ENCODE measurements at regions not wholly inside any gene's neighbourhood (a gene's known extent, or its start where the extent isn't known, plus 50 kb on each side); places are given as distances from the start of the nearest gene placed in this dataset.

- DNase-seq (ENCODE audit: low read depth in 2 of 2) = no peak
Measured at GRCh38 chr5:175285261-175285660, 158.7 kb downstream of the DRD1 start.

GRCh38 chr5:175284806-175285205 is 159.2 kb downstream of the DRD1 start:
- DNase-seq (ENCODE audit: low read depth in 2 of 2) = no peak

DNA sequence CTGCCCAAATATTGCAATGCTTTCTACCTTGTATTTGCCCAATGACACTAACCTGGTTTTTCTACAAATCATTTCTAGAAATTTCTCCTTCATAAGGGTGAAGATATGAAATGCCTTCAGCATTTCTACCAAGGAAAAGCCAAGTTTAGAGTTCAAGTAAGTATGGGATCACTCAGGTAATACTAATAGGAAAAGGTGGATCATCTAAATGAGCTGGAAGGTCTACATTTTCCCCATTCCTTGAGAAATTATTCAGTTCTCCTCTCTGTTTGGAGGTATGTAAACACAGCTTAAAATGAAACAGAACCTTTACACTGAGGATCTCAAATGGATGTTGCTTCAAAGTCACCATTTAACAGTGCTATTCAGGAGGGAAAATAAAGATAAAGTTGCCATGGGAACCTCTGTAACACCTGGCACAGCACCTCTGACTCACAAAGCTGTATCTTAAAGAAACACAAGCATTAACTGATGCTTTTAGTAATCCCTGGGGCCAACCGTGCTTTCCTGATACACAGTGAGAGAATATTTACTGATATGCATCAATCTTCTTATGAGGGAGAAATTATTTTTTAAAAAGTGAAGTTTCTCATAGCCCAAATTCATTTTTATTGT is 161.3 kb downstream of the DRD1 start:
- DNase-seq (ENCODE audit: low read depth in 2 of 2) = no peak

GRCh38 chr5:175281714-175282113 is 162.3 kb downstream of the DRD1 start:
- no peak for DNase-seq (ENCODE audit: low read depth in 2 of 2)

DNA sequence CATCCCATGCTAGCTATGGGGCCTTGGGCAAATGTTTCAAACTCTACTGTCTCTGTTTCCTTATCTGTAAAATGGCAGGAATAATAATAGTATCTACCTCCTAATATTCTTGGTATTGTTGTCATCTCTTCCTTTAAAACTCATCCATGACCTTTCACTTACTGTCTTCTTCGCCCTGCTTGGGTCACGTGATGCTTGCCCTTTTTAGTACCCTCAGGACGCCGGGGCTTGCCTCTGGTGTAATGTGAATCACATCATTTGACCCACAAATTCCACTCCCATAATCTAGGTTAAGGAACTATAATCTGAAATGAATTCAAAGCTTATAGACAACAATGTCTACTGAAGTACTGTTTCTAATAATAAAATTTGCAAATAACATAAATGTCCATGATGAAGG is 162.7 kb downstream of the DRD1 start:
- no peak for DNase-seq (ENCODE audit: low read depth in 2 of 2)

DNA sequence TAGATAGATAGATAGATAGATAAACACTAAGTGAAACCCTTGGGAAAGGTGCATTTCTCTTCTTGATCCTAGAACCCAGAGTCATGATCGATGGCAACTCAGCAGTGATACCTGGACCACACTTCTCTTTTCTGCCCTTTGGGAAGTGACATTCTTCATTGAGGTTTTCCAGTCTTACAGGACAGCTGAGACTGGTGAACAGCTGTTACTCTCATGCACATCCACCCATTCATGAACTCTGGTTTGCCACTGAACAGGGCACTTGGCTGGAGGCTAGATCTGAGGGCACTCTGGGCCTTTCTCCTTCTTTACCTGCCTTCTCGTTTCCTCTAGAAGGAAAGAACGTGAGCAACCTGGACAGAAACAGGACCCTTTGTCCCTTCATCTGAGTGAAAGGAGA is 164.5 kb downstream of the DRD1 start:
- DNase-seq (ENCODE audit: low read depth in 2 of 2) = no peak

DNA sequence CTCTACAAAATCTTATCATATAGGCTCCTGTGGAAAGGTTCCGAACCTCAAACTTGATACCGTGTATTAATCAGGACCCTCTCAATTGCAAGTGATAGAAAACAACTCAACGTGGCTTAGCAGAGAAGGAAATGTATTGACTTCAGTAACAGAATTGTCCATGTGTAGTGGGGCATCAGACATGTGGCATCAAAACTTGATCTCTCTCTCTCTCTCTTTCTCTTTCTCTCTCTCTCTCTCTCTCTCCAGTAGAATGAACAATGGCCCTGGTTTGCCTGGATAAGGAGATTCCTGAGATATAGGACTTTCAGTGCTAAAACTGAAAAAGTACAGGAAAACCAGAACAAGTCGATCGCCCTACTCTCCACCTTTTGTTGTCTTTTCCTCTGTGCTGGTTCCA is 168.2 kb downstream of the DRD1 start:
- no peak for DNase-seq (ENCODE audit: low read depth in 2 of 2)

- no peak for DNase-seq (ENCODE audit: low read depth in 2 of 2)
Measured at GRCh38 chr5:175275097-175275496, 168.9 kb downstream of the DRD1 start.

DNA sequence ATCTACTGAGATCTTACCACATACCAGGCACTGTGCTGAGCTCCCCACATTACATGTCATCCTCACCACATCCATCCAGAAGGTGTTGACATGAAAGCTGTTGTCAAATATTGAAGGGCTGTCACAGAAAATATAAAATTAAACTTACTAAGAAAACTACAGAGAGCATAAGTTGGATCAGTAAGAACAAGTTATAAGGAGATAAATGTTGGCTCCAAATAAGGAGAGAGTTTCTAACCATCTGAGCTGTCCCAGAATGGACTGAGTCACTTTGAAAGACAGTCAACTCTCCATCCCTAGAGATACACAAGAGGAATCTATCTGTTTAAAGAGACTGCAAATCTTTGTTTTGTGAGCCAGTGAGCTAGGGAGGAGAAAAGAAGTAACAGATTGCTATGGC is 169.8 kb downstream of the DRD1 start:
- DNase-seq (ENCODE audit: low read depth in 2 of 2) = no peak

- no peak for DNase-seq (ENCODE audit: low read depth in 2 of 2)
Measured at GRCh38 chr5:175264406-175264805, 179.6 kb downstream of the DRD1 start.

- no peak for DNase-seq (ENCODE audit: low read depth in 2 of 2)
Measured at GRCh38 chr5:175263776-175264175, 180.2 kb downstream of the DRD1 start.

DNA sequence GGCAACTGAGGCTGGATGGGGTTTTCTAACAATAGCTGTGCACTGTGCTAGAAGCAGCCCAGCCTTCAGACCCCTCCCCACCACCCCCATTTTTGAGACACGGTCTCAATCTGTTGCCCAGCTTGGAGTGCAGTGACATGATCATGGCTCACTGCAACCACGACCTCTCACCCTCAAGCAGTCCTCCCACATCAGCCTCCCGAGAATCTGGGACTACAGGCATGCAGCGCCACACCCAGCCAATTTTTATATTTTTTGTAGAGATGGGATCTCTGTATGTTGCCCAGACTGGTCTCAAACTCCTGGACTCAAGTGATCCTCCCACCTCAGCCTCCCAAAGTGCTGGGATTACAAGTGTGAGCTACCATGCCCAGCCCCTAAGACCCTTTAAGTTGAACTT is 182.5 kb downstream of the DRD1 start:
- DNase-seq (ENCODE audit: low read depth in 2 of 2) = no peak

- no peak for DNase-seq (ENCODE audit: low read depth in 2 of 2)
Measured at GRCh38 chr5:175261037-175261436, 182.9 kb downstream of the DRD1 start.

- no peak for DNase-seq (ENCODE audit: low read depth in 2 of 2)
Measured at GRCh38 chr5:175257847-175258194, 186.2 kb downstream of the DRD1 start.

GRCh38 chr5:175257128-175257846 is 186.7 kb downstream of the DRD1 start:
- no peak for DNase-seq (ENCODE audit: low read depth in 2 of 2)

- no peak for DNase-seq (ENCODE audit: low read depth in 2 of 2)
Measured at GRCh38 chr5:175254155-175254554, 189.8 kb downstream of the DRD1 start.

GRCh38 chr5:175253597-175253996 is 190.4 kb downstream of the DRD1 start:
- no peak for DNase-seq (ENCODE audit: low read depth in 2 of 2)

- DNase-seq (ENCODE audit: low read depth in 2 of 2) = no peak
Measured at GRCh38 chr5:175252234-175252805, 191.7 kb downstream of the DRD1 start.

DNA sequence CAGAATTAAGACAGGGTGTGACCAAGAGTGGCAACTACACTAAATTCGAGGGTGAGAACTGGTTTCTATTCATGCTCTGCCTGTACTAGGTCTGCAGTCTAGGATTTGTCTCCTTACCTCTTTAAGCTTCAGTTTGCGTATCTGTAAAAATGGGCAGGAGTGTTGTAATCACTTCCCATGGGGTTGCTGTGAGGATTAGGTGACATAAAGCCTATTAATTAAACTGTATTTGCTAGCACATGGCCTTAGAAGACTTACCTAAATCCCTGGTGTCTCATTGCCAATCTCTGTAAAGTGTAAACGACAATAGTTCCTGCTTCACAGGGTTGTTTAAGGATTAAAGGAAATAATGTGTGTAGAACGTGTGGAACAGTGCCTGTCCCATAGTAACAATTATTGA is 193.6 kb downstream of the DRD1 start:
- no peak for DNase-seq (ENCODE audit: low read depth in 2 of 2)

DNA sequence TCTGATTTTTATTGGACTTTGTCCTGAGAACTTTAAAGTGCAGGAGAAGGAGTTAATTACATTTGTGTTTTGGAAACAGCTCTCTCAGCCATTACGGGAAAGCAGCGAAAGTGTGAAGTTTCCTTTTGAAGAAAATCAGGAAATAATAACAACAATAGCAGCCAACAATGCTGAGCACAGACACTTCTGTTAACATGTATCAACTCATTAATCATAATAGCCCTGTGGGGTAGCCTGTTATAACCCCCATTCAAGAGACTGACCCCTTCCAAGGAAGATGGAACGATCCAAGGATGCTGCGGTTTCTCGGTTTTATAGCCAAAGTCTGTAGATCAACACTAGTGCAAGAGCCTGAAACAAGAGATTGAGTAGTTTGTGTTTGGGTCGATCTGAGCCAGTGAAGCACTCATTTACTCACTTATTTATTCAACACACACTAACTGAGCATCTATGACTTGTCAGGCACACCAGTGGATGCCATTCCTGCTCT is 195.5 kb downstream of the DRD1 start:
- no peak for DNase-seq (ENCODE audit: low read depth in 2 of 2)

GRCh38 chr5:175246889-175247520 is 197.0 kb downstream of the DRD1 start:
- no peak for DNase-seq (ENCODE audit: low read depth in 2 of 2)

GRCh38 chr5:175246242-175246888 is 197.6 kb downstream of the DRD1 start:
- DNase-seq (ENCODE audit: low read depth in 2 of 2) = peak; percentile 14 to 24
